OCI-LY7 (cell line): ENCODE measurements at regions not wholly inside any gene's neighbourhood (a gene's known extent, or its start where the extent isn't known, plus 50 kb on each side); places are given as distances from the start of the nearest gene placed in this dataset.

Experiments
- BruUV-seq: library from RNA; stranded (reverse); fragments of 400-500 nt; replicated peaks from 2 replicates; lab custom pipeline; 2021; lab: Mats Ljungman, UMichigan
- CTCF ChIA-PET: fragments of 300-600 bp; sonication (Branson Sonifier 250); formaldehyde crosslinking; loops from one replicate; lab custom pipeline; 2022; ENCODE audit warnings: antibody characterized with exemption; ENCODE audit not compliant: unreplicated experiment; lab: Charles Lee
- POLR2A ChIA-PET: fragments of 300-600 bp; sonication (Branson Sonifier 250); formaldehyde crosslinking; loops from one replicate; lab custom pipeline; 2022; ENCODE audit warnings: antibody characterized with exemption; lab: Charles Lee
- DNase-seq: peaks from one replicate; pipeline ENCODE4 v3.0.0-alpha.2; 2015; ENCODE audit warnings: low spot score
- H2AFZ ChIP-seq: fragments of 200-600 bp; sonication (generic), shearing (Covaris generic); 2 replicates; pipeline ENCODE4 v1.6.1; 2014; ENCODE audit warnings: mild to moderate bottlenecking, antibody characterized with exemption, low read length, moderate library complexity
- H3K27ac ChIP-seq: fragments of 200-600 bp; sonication (generic); 2 replicates; pipeline ENCODE4 v1.5.1; 2014; ENCODE audit warnings: mixed run types, low read depth, mild to moderate bottlenecking, moderate library complexity, low read length, inconsistent platforms; ENCODE audit not compliant: poor library complexity, severe bottlenecking
- H3K36me3 ChIP-seq: fragments of 200-600 bp; sonication (generic); 2 replicates; pipeline ENCODE4 v1.6.1; 2014; ENCODE audit warnings: mild to moderate bottlenecking, antibody characterized with exemption, low read length, moderate library complexity, mixed read lengths; ENCODE audit not compliant: insufficient read depth
- H3K4me1 ChIP-seq: fragments of 200-600 bp; sonication (generic); 2 replicates; pipeline ENCODE4 v1.5.1; 2014; ENCODE audit warnings: mild to moderate bottlenecking, low read length; ENCODE audit not compliant: insufficient read depth, poor library complexity, severe bottlenecking
- H3K4me2 ChIP-seq: fragments of 200-600 bp; sonication (generic); 2 replicates; pipeline ENCODE4 v1.6.1; 2014; ENCODE audit warnings: mild to moderate bottlenecking, low read length
- H3K4me3 ChIP-seq: fragments of 200-600 bp; sonication (generic); 2 replicates; pipeline ENCODE4 v1.5.1; 2014; ENCODE audit warnings: mild to moderate bottlenecking, low read depth, low read length; ENCODE audit not compliant: poor library complexity, severe bottlenecking
- H3K79me2 ChIP-seq: fragments of 200-600 bp; sonication (generic); 2 replicates; pipeline ENCODE4 v1.6.1; 2016; ENCODE audit warnings: low read depth, mild to moderate bottlenecking, low read length, moderate library complexity, mixed read lengths; ENCODE audit not compliant: insufficient read depth
- H3K9me2 ChIP-seq: fragments of 200-600 bp; sonication (generic); 2 replicates; pipeline ENCODE4 v1.6.1; 2016; ENCODE audit warnings: mild to moderate bottlenecking, low read length, mixed read lengths; ENCODE audit not compliant: insufficient read depth
- H3K9me3 ChIP-seq: fragments of 200-600 bp; sonication (generic); 2 replicates; pipeline ENCODE4 v1.6.1; 2014; ENCODE audit warnings: mild to moderate bottlenecking, mixed run types, low read length, mixed read lengths
- H4K20me1 ChIP-seq: fragments of 200-600 bp; sonication (generic); 2 replicates; pipeline ENCODE4 v1.6.1; 2014; ENCODE audit warnings: mild to moderate bottlenecking, antibody characterized with exemption, low read length, moderate library complexity, mixed read lengths; ENCODE audit not compliant: insufficient read depth
- EZH2phosphoT487 ChIP-seq: fragments of 200-600 bp; sonication (generic); IDR thresholded peaks from 2 replicates; pipeline ENCODE4 v1.6.1; 2018; ENCODE audit warnings: low read depth, borderline replicate concordance, mild to moderate bottlenecking, mixed run types, antibody characterized with exemption, low read length, moderate library complexity, mixed read lengths
- intact Hi-C: fragments of 100-400 bp; cut with micrococcal nuclease; formaldehyde crosslinking; loops from one replicate; pipeline ENCODE4 v1.10.0; 2022; ENCODE audit not compliant: unreplicated experiment
- TF ChIP-seq, protein P1 (sequence below): fragments of 200-600 bp; sonication (generic); conservative IDR thresholded peaks from 2 replicates; pipeline ENCODE4 v1.5.1; 2014; ENCODE audit warnings: mild to moderate bottlenecking, antibody characterized with exemption, low read length, moderate library complexity, mixed read lengths

DNA sequence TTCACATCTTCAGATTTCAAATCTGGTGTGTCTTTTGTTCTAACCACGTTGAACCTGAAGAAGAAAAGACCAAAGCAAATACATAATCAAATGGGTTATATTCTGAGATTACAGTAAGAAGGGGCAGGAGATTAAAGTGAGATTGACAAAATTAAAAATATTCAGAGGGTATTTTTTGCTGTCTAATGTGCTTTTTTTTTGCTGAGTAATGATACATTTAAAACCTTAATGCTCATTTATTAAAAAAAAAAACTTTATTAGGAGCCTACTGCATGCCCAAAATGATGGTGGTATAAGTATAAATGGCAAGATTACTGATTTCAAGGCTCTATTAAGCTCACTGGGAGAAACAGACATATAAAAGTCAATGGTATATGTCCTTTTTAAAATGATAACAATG lies 459.4 kb downstream of the FGF9 start:
- Histone ChIP-seq H3K79me2 (no peaks in the 10 kb centered on the region), H2AFZ (no peak overlapping the region), H3K4me3 (no peak overlapping the region), H3K9me3 (no peaks in the 10 kb centered on the region), H3K4me2 (no peak overlapping the region), H4K20me1 (no peaks in the 10 kb centered on the region), H3K9me2 (no peaks in the 10 kb centered on the region), H3K36me3 (no peaks in the 10 kb centered on the region), H3K27ac (no peak overlapping the region), H3K4me1 (no peaks in the 10 kb centered on the region)
- ChIA-PET POLR2A (no interaction called here), CTCF (no interaction called here)
- intact Hi-C loops, result no loop called here
- TF ChIP-seq, protein P1, sequence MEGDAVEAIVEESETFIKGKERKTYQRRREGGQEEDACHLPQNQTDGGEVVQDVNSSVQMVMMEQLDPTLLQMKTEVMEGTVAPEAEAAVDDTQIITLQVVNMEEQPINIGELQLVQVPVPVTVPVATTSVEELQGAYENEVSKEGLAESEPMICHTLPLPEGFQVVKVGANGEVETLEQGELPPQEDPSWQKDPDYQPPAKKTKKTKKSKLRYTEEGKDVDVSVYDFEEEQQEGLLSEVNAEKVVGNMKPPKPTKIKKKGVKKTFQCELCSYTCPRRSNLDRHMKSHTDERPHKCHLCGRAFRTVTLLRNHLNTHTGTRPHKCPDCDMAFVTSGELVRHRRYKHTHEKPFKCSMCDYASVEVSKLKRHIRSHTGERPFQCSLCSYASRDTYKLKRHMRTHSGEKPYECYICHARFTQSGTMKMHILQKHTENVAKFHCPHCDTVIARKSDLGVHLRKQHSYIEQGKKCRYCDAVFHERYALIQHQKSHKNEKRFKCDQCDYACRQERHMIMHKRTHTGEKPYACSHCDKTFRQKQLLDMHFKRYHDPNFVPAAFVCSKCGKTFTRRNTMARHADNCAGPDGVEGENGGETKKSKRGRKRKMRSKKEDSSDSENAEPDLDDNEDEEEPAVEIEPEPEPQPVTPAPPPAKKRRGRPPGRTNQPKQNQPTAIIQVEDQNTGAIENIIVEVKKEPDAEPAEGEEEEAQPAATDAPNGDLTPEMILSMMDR, result no peak
- no peak for TF ChIP-seq EZH2phosphoT487
- no TSS peak for BruUV-seq
- no peak for DNase-seq

DNA sequence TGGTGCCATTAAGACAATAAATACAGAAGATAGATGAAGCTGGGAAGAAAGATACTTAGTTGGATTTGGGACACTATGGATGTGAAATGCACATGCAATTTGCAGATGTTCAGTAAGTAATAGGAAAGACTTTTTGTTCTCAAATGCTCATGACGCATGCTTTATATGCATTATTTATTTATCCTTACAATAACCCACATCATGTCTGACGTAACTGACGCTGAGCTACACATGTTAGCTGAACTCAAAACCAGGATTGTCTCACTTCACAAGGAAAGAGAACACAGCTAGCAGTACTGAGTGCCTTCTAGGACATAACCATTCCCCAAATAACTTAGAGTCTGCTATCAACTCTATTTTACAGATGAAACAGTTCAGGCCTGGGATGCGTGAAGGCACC lies 463.4 kb downstream of the FGF9 start:
- Histone ChIP-seq H3K27ac (no peak overlapping the region), H3K9me3 (no peaks in the 10 kb centered on the region), H3K4me2 (no peak overlapping the region), H3K36me3 (no peaks in the 10 kb centered on the region), H3K4me3 (no peak overlapping the region), H3K9me2 (no peaks in the 10 kb centered on the region), H3K4me1 (no peaks in the 10 kb centered on the region), H4K20me1 (no peaks in the 10 kb centered on the region), H3K79me2 (no peaks in the 10 kb centered on the region), H2AFZ (no peak overlapping the region)
- DNase-seq, result no peak
- intact Hi-C loops, result no loop called here
- TF ChIP-seq, protein P1, result no peak
- TF ChIP-seq EZH2phosphoT487, result no peak
- POLR2A ChIA-PET, result no interaction called here
- CTCF ChIA-PET, result no interaction called here
- BruUV-seq, result no TSS peak

GRCh38 chr13:22135446-22135845 lies 464.6 kb downstream of the FGF9 start:
- Histone ChIP-seq H3K4me3 (no peak overlapping the region), H3K4me2 (no peak overlapping the region), H3K79me2 (no peaks in the 10 kb centered on the region), H3K9me2 (no peaks in the 10 kb centered on the region), H3K4me1 (no peaks in the 10 kb centered on the region), H2AFZ (no peak overlapping the region), H3K36me3 (no peaks in the 10 kb centered on the region), H3K27ac (no peak overlapping the region), H3K9me3 (no peaks in the 10 kb centered on the region), H4K20me1 (no peaks in the 10 kb centered on the region)
- intact Hi-C loops, result no loop called here
- TF ChIP-seq, protein P1, result no peak
- CTCF ChIA-PET, result no interaction called here
- BruUV-seq, result no TSS peak
- POLR2A ChIA-PET, result no interaction called here
- no peak for DNase-seq
